Heart left ventricle (tissue), 16 donors: ENCODE measurements at regions not wholly inside any gene's neighbourhood (a gene's known extent, or its start where the extent isn't known, plus 50 kb on each side); places are given as distances from the start of the nearest gene placed in this dataset.

Experiments used
- ATAC-seq, 4 donors: fragments of 200-7000 bp; cut with Tn5 transposase; one replicate each; pipeline ENCODE4 v1.9.1; 2020 to 2022; ENCODE audit warnings: moderate library complexity in 4 of 4, mild to moderate bottlenecking in 3 of 4, moderate number of reproducible peaks in 1 of 4
- DNase-seq, 5 donors: peaks; one replicate each; pipeline ENCODE4 v3.0.0-alpha.2; 2020
- H3K27ac ChIP-seq, 12 donors: fragments of 200-600 bp; sonication (generic) in 4 of 12; one replicate each; pipeline versions ENCODE4 v1.5.0 to v1.8.0; 2016 to 2022; ENCODE audit warnings: mild to moderate bottlenecking in 2 of 12
- H3K27me3 ChIP-seq, 9 donors: fragments of 200-600 bp; sonication (generic) in 2 of 9; one replicate each; pipeline versions ENCODE4 v1.5.1 to v1.8.0; 2016 to 2022; ENCODE audit warnings: mild to moderate bottlenecking in 3 of 9
- H3K36me3 ChIP-seq, 9 donors: fragments of 200-600 bp; sonication (generic) in 2 of 9; one replicate each; pipeline versions ENCODE4 v1.5.0 to v1.8.0; 2018 to 2022; ENCODE audit warnings: mild to moderate bottlenecking in 2 of 9
- H3K4me1 ChIP-seq, 12 donors: fragments of 200-600 bp; sonication (generic) in 4 of 12; one replicate each; pipeline versions ENCODE4 v1.5.0 to v1.8.0; 2016 to 2022; ENCODE audit warnings: mild to moderate bottlenecking in 3 of 12
- H3K4me3 ChIP-seq, 12 donors: fragments of 200-600 bp; sonication (generic) in 4 of 12; one replicate each; pipeline versions ENCODE4 v1.5.0 to v1.8.0; 2017 to 2022; ENCODE audit warnings: mild to moderate bottlenecking in 9 of 12, moderate library complexity in 4 of 12
- H3K9me3 ChIP-seq, 12 donors: fragments of 200-600 bp; sonication (generic) in 4 of 12; one replicate each; pipeline versions ENCODE4 v1.5.0 to v1.8.0; 2016 to 2022; ENCODE audit warnings: mild to moderate bottlenecking in 1 of 12
- CTCF ChIP-seq, 12 donors: fragments of 200-600 bp; sonication (generic) in 4 of 12; IDR thresholded peaks; one replicate each; pipeline versions ENCODE4 v1.5.0 to v1.8.0; 2018 to 2022; ENCODE audit warnings: antibody characterized with exemption in 12 of 12, mild to moderate bottlenecking in 5 of 12
- POLR2A ChIP-seq, 2 donors: fragments of 450-650 bp; IDR thresholded peaks; one replicate each; pipeline ENCODE4 v1.6.1; 2017; ENCODE audit warnings: antibody characterized with exemption in 2 of 2, mild to moderate bottlenecking in 2 of 2, moderate library complexity in 2 of 2
- WGBS, 4 donors: extraction: QIAGEN DNeasy Blood & Tissue Kit in 2 of 4; methylation state at CpG; one replicate each; pipeline versions ENCODE4 v1.1.5 to v1.1.7; 2013 to 2018; 5-methylcytosine and 5-hydroxymethylcytosine counted together
- intact Hi-C, 10 donors: fragments of 100-400 bp; cut with DNase I; formaldehyde crosslinking; loops; one replicate each; pipeline versions ENCODE4 v1.11.1 to v1.14.2; 2022
- donor health status: ischemic (EF 13 %, LVEDD 7.1; RV severe dilation, severe dysfunction).
- donor health status: healthy with polysubstance abuse.
- donor health status: DM: no; HTN: yes; CAD: no.
- donor health status: DM: no; HTN: no; CAD: no.
- donor health status: ischemic (EF 25% LVEDD 6.9; RV normal size, moderate dysfunction).
- donor health status: ischemic (EF 25% LVEDD 5.7; RV mildly dilated, moderate dysfunction).
- donor health status: healthy.
- donor health status: DM: yes; HTN: yes; CAD: no.
- donor health status: ischemic (EF 35%, LVEDD 5.7; RV mildly dilated, moderate dysfunction).
- donor health status: nonischemic (EF 11% LVEDD 7.7; RV severe dilation, severe dysfunction).
- donor health status: DM: yes; HTN: yes; CAD: no.
- donor health status: PGD.
- donor health status: ischemic (EF 29% LVEDD 5.4; RV normal size, mild dysfunction).
- donor health status: nonischemic (EF 23%, LVEDD 6.1; RV moderate dilation, normal function).

GRCh38 chr10:85231534-85232270 is 903.3 kb downstream of the CCSER2 start:
- H3K27ac ChIP-seq, result no peak overlapping the region
- DNase-seq (no peak), ATAC-seq (no peak)
- intact Hi-C loops, result no loop called here
- H3K4me1 ChIP-seq, result no peaks in the 10 kb centered on the region
- H3K27me3 ChIP-seq, result no peaks in the 10 kb centered on the region
- WGBS, 4 donors, result 54 to 88% (median 75%) methylated on average over 3 of the region's 3 CpGs
- H3K4me3 ChIP-seq, result no peak overlapping the region
- TF ChIP-seq POLR2A (IDR thresholded peaks at IDR 0.05), result no peak
- no peak for TF ChIP-seq CTCF (IDR thresholded peaks at IDR 0.05)
- no peaks in the 10 kb centered on the region for H3K9me3 ChIP-seq
- no peaks in the 10 kb centered on the region for H3K36me3 ChIP-seq

GRCh38 chr10:85235258-85235657 is 906.9 kb downstream of the CCSER2 start:
- ATAC-seq (no peak), DNase-seq (no peak)
- intact Hi-C loops, result no loop called here
- no peaks in the 10 kb centered on the region for H3K9me3 ChIP-seq
- no peak overlapping the region for H3K4me3 ChIP-seq
- TF ChIP-seq POLR2A (IDR thresholded peaks at IDR 0.05), result no peak
- no peak for TF ChIP-seq CTCF (IDR thresholded peaks at IDR 0.05)
- 72 to 76% (median 75%) methylated on average over 2 of the region's 2 CpGs for WGBS, 4 donors
- H3K27me3 ChIP-seq, result no peaks in the 10 kb centered on the region
- H3K27ac ChIP-seq, result no peak overlapping the region
- H3K4me1 ChIP-seq, result no peaks in the 10 kb centered on the region
- no peaks in the 10 kb centered on the region for H3K36me3 ChIP-seq

GRCh38 chr10:85238676-85239075 is 910.3 kb downstream of the CCSER2 start:
- H3K4me3 ChIP-seq, result no peak overlapping the region
- intact Hi-C loops, result no loop called here
- DNase-seq, result no peak
- no peaks in the 10 kb centered on the region for H3K27me3 ChIP-seq
- no peaks in the 10 kb centered on the region for H3K36me3 ChIP-seq
- no peak for ATAC-seq
- 81 to 85% (median 84%) methylated on average over 12 to 13 of the region's 13 CpGs for WGBS, 4 donors
- TF ChIP-seq CTCF (IDR thresholded peaks at IDR 0.05) (no peak), POLR2A (IDR thresholded peaks at IDR 0.05) (no peak)
- no peak overlapping the region for H3K27ac ChIP-seq
- H3K4me1 ChIP-seq, result no peaks in the 10 kb centered on the region
- no peaks in the 10 kb centered on the region for H3K9me3 ChIP-seq

GRCh38 chr10:85250304-85250703 is 921.9 kb downstream of the CCSER2 start:
- intact Hi-C loops, result no loop called here
- H3K36me3 ChIP-seq, result no peaks in the 10 kb centered on the region
- H3K27ac ChIP-seq, result no peak overlapping the region
- H3K9me3 ChIP-seq, result no peaks in the 10 kb centered on the region
- ATAC-seq (no peak), DNase-seq (no peak)
- 73 to 85% (median 81%) methylated on average over 5 of the region's 5 CpGs for WGBS, 4 donors
- no peak overlapping the region for H3K4me3 ChIP-seq
- TF ChIP-seq POLR2A (IDR thresholded peaks at IDR 0.05), result no peak
- TF ChIP-seq CTCF (IDR thresholded peaks at IDR 0.05), result no peak
- H3K27me3 ChIP-seq, result no peaks in the 10 kb centered on the region
- H3K4me1 ChIP-seq, result no peaks in the 10 kb centered on the region
